Testis (tissue), 2 donors: ENCODE measurements at regions not wholly inside any gene's neighbourhood (a gene's known extent, or its start where the extent isn't known, plus 50 kb on each side); places are given as distances from the start of the nearest gene placed in this dataset.

ENCODE experiments used
- POLR2A ChIP-seq: fragments of 450-650 bp; IDR thresholded peaks from one replicate; pipeline ENCODE4 v1.6.1; 2017; ENCODE audit warnings: antibody characterized with exemption, mild to moderate bottlenecking, moderate library complexity
- TF ChIP-seq, protein P1 (sequence below), 3 experiments: fragments of 450-650 bp in 2 of 3; fragments of 200-600 bp in 1 of 3; sonication (generic) in 1 of 3; IDR thresholded peaks; one replicate each; pipeline ENCODE4 v1.5.1; 2016 to 2019; ENCODE audit warnings: antibody characterized with exemption in 3 of 3, mild to moderate bottlenecking in 2 of 3, moderate library complexity in 1 of 3

DNA sequence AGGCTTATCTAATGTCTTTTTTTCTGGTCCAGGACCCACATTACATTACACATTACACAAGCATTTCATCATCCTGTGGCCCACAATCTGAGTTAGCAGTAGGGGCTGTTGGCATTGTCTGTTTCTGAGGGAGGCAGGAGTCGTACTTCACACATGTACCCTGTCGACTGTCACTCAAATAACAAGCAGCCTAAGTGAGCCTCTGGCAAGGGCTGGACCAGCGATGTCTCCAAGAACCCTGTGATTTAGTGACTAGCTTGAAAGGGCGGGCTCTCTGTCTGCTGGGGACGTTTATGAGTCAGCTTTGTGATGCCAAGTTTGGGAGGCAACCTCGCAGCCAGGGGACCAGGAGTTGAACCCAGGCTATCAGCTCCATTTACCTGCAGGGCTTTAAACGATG is 251.4 kb downstream of the HS3ST3B1 start:
- TF ChIP-seq, protein P1, sequence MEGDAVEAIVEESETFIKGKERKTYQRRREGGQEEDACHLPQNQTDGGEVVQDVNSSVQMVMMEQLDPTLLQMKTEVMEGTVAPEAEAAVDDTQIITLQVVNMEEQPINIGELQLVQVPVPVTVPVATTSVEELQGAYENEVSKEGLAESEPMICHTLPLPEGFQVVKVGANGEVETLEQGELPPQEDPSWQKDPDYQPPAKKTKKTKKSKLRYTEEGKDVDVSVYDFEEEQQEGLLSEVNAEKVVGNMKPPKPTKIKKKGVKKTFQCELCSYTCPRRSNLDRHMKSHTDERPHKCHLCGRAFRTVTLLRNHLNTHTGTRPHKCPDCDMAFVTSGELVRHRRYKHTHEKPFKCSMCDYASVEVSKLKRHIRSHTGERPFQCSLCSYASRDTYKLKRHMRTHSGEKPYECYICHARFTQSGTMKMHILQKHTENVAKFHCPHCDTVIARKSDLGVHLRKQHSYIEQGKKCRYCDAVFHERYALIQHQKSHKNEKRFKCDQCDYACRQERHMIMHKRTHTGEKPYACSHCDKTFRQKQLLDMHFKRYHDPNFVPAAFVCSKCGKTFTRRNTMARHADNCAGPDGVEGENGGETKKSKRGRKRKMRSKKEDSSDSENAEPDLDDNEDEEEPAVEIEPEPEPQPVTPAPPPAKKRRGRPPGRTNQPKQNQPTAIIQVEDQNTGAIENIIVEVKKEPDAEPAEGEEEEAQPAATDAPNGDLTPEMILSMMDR (IDR thresholded peaks at IDR 0.05), result no peak
- no peak for TF ChIP-seq POLR2A
